ENCODE measurements at regions not wholly inside any gene's neighbourhood (a gene's known extent, or its start where the extent isn't known, plus 50 kb on each side); places are given as distances from the start of the nearest gene placed in this dataset.

DNA sequence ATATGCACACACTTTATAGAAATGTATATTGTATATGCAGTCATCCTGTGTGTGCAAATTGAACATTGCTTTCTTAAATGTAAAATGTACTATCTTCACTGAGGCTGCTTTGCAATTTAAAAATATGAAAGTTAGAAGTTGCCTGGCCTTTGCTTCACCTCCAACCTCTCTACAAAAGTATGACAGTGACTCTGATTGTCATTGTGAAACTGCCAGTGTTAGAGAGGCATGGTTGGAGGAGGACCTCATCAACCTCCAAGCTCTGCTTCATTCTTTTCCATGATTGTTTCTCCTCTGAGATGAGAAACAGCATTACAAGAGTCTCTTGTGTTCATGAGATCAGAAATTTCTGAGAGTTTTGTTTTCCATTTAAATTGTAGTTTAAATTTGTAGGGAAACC, 185.5 kb downstream of the ZC3H11B start:
- TF ChIP-seq, protein P1, sequence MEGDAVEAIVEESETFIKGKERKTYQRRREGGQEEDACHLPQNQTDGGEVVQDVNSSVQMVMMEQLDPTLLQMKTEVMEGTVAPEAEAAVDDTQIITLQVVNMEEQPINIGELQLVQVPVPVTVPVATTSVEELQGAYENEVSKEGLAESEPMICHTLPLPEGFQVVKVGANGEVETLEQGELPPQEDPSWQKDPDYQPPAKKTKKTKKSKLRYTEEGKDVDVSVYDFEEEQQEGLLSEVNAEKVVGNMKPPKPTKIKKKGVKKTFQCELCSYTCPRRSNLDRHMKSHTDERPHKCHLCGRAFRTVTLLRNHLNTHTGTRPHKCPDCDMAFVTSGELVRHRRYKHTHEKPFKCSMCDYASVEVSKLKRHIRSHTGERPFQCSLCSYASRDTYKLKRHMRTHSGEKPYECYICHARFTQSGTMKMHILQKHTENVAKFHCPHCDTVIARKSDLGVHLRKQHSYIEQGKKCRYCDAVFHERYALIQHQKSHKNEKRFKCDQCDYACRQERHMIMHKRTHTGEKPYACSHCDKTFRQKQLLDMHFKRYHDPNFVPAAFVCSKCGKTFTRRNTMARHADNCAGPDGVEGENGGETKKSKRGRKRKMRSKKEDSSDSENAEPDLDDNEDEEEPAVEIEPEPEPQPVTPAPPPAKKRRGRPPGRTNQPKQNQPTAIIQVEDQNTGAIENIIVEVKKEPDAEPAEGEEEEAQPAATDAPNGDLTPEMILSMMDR (IDR thresholded peaks at IDR 0.05; ENCODE audit: insufficient read depth, low read length, missing control alignments): no peak
- ChIA-PET POLR2A (no interaction called here), CTCF (interaction anchor here (1.4 to 2.9 kb wide), 2 partner anchors 10 to 111 kb away, joined by 3 to 20 read pairs; no protein-coding TSS in a partner anchor)
- DNase-seq (ENCODE audit: low read depth, low spot score): no peak
- H3K4me3 ChIP-seq (ENCODE audit: low read depth, low read length): no peak overlapping the region

DNA sequence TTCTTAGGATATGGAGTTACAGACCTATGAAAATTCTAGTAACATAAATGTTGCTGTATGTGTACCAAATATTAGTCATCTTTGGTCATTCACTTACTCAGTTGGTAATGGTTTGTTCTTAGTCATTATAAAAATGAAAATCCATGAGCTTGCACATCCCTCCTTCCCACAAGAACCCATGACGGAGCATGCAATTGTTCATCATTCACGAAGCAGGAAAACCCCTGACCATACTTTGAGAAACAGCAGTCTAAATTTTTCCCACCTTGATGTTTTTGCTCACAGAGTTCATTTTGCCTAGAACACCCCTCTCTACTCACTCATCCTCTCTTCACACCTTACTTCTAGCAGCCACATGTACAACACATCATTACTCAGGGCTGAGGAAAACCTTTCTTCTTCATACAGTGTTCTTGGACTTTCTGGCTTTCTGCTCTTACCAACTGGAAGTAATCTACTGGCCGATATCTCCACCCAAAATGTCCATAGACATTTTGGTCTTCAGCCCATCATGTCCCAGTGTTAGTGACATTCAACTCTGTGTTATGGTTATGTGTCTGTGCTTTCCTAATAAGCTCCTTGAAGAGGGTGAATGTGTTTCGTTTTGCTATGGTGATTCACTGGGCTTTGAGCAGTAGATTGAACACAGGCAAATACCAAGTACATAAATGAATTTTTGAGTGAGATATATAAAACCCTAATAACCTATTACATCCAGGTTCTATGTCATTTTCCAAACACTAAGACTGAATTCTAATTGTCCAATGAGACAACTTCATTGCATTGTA, 189.9 kb downstream of the ZC3H11B start:
- no peak overlapping the region for H3K4me3 ChIP-seq (ENCODE audit: low read depth, low read length)
- peak; percentile 19 for DNase-seq (ENCODE audit: low read depth, low spot score)
- ChIA-PET CTCF (interaction anchor here (1.3 to 2.1 kb wide), 2 partner anchors 9 to 1093 kb away, joined by 3 to 7 read pairs; no protein-coding TSS in a partner anchor), POLR2A (no interaction called here)
- TF ChIP-seq, protein P1 (IDR thresholded peaks at IDR 0.05; ENCODE audit: insufficient read depth, low read length, missing control alignments): no peak

DNA sequence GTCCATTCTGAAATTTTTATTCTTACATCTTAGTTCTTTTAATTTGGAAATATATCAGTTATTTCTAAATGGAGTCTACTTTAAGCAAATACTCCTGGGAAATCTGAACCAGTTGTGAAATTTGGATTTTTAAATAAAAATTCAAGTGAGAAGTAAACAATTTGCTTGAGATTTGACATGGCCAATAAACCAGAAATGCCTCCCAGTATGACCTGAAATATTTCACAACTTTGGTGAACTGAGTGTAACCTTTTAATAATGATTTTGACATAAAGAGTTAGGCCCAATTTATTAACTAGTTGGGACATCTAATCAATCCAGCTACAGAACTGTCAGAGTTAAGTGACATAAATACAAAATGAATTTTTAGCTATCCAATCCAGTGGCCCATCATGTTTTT, 192.0 kb downstream of the ZC3H11B start:
- H3K4me3 ChIP-seq (ENCODE audit: low read depth, low read length): no peak overlapping the region
- ChIA-PET CTCF (no interaction called here), POLR2A (no interaction called here)
- DNase-seq (ENCODE audit: low read depth, low spot score): no peak
- TF ChIP-seq, protein P1 (IDR thresholded peaks at IDR 0.05; ENCODE audit: insufficient read depth, low read length, missing control alignments): no peak

DNA sequence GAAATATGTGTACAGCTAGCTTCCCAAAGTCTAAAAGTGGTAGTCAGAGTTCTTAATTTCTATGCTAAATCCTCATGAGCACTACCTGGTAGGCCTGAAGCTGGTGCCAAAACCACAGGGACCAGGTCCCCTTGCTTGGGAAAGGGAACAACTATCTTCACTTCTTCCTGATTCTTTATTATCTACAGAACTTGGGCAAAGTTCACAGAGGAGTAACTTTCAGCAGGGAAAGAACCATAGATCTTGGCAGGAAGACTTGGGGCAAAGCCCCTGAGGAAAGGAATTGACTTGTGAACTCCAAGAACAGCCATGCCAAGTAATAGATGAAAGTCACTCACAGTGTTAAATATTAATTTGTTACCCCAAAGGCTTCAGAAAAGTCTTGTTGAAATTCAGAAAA, 193.0 kb downstream of the ZC3H11B start:
- CTCF ChIA-PET: interaction anchor here (1.9 kb wide), 1 partner anchor 1090 kb away, joined by 8 read pairs; no protein-coding TSS in a partner anchor

DNA sequence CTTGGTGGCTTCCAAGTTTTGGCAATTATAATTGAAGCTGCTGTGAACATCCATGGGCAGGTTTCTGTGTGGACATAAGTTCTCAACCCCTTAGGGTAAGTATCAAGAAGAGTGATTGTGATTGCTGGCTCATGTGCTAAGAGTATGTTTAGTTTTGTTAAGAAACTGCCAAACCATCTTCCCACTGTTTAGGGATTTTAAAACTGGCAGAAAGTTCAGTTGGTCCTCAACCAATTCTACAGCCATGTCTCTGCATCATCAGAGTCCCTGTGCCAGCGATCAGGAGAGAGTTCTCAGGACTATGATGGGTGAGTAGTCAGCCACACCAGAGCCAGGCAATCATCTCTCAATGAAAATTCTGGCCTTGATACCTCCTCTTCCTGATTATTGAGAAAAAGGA, 193.8 kb downstream of the ZC3H11B start:
- TF ChIP-seq, protein P1 (IDR thresholded peaks at IDR 0.05; ENCODE audit: insufficient read depth, low read length, missing control alignments): no peak
- DNase-seq (ENCODE audit: low read depth, low spot score): no peak
- ChIA-PET CTCF (interaction anchor here (1.9 to 3.0 kb wide), 2 partner anchors 10 to 1089 kb away, joined by 8 to 20 read pairs; no protein-coding TSS in a partner anchor), POLR2A (no interaction called here)
- no peak overlapping the region for H3K4me3 ChIP-seq (ENCODE audit: low read depth, low read length)

More for the DNA sequence above, 193.0 kb downstream of the ZC3H11B start:
- TF ChIP-seq, protein P1 (IDR thresholded peaks at IDR 0.05; ENCODE audit: insufficient read depth, low read length, missing control alignments): no peak
- H3K4me3 ChIP-seq (ENCODE audit: low read depth, low read length): no peak overlapping the region
- POLR2A ChIA-PET: no interaction called here
- DNase-seq (ENCODE audit: low read depth, low spot score): no peak

DNA sequence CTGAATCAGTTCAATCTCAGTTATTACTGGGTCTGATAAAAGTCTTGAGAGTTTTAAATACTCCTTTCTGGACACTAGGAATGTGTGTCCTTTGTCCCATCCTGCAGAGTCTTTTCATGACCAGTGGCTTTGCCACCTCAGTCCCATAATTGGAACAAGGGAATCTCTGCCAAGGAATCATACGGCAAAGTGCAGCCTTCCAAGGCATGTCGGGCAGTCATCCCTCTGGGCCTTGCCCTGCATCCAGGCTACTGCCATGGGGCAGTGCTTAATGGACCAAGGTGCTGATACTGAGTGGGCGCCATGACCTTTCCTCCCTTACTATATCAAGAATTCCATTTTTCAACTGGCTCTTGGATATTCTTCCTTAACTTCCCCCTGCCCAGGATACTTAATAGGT, 195.3 kb downstream of the ZC3H11B start:
- H3K4me3 ChIP-seq (ENCODE audit: low read depth, low read length): no peak overlapping the region
- ChIA-PET CTCF (interaction anchor here (0.7 to 3.1 kb wide), 9 partner anchors 8 to 1113 kb away, joined by 3 to 20 read pairs (median 3); no protein-coding TSS in a partner anchor), POLR2A (no interaction called here)
- DNase-seq (ENCODE audit: low read depth, low spot score): no peak
- TF ChIP-seq, protein P1 (IDR thresholded peaks at IDR 0.05; ENCODE audit: insufficient read depth, low read length, missing control alignments): no peak
